ENCODE measurements at regions not wholly inside any gene's neighbourhood (a gene's known extent, or its start where the extent isn't known, plus 50 kb on each side); places are given as distances from the start of the nearest gene placed in this dataset.

DNA sequence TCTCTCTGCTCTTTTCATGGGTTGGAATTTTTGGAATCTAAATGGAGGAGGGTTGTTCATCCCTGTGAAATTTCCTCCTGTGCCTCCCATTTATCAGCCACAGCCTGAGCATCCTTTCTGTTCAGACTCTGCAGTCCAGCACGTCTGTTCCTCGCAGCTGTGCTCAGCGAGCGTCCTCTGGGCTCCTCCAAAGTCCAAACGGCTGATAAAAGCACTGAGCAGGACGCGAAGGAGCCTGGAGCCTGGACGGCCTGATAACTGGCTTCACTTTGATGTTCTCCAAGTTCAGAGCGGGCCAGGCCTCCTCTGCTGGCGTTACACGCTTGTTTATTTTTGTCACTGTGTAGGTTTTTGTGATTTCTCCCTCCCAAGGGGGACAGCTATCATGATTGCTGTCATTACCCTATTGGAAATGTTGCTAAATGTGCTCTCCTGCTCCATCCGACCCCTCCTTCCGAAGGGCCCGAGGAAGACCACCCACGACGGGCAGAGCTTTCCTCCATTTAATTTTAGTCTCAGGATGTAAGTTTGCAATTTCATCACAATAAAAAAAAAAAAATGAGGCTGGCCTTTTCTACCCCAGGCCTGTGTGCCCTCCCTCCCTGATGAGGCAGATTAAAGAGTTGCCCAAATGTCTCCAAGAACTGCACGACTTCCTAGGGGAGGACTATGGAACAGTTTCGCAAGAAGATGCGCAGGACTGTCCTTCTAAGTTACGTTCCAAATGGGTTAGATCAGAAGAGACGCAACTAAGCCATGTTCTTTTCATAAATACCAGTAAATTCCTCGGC is 290.5 kb upstream of the FOXF1 start:
- Mint-ChIP-seq H3K27me3 (peaks cover 8% of the 10 kb centered on the region), H3K4me3 (no peak overlapping the region), H3K27ac (no peak overlapping the region), H3K9me3 (ENCODE audit: low read depth) (no peaks in the 10 kb centered on the region), H3K4me1 (no peaks in the 10 kb centered on the region), H3K36me3 (ENCODE audit: low read depth) (no peaks in the 10 kb centered on the region)
- CTCF ChIA-PET: no interaction called here
- intact Hi-C loops (cut with DNase I, micrococcal nuclease): no loop called here
- no peak for ATAC-seq
- POLR2A ChIA-PET: no interaction called here
- no peak for DNase-seq

DNA sequence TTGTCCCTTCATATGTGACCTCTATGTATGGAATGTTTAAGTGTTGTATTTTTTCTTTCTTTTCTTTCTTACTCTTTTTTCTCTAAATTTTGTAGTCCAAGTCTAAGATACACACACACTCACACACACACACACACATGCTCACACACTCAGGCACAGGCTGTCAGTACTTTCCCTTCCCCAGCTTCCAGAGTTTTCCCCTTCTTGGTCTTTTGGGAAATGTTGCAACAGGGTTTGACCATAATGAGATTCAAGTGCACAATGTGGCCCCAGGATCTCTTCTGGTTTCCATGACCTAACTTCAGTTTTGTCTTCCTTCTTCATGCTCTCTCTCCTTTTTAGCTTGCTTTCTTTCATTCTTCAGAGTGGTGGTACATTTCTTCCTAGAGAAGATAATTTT is 289.8 kb upstream of the FOXF1 start:
- DNase-seq: no peak
- ChIA-PET POLR2A (no interaction called here), CTCF (interaction anchor here (1.1 kb wide), 1 partner anchor 11 kb away, joined by 3 read pairs; no protein-coding TSS in a partner anchor)
- no peak for ATAC-seq
- H3K4me1 Mint-ChIP-seq: no peaks in the 10 kb centered on the region
- peaks cover 8% of the 10 kb centered on the region for H3K27me3 Mint-ChIP-seq
- no peaks in the 10 kb centered on the region for H3K9me3 Mint-ChIP-seq (ENCODE audit: low read depth)
- H3K36me3 Mint-ChIP-seq (ENCODE audit: low read depth): no peaks in the 10 kb centered on the region
- no peak overlapping the region for H3K4me3 Mint-ChIP-seq
- intact Hi-C loops (cut with DNase I, micrococcal nuclease): no loop called here
- no peak overlapping the region for H3K27ac Mint-ChIP-seq

DNA sequence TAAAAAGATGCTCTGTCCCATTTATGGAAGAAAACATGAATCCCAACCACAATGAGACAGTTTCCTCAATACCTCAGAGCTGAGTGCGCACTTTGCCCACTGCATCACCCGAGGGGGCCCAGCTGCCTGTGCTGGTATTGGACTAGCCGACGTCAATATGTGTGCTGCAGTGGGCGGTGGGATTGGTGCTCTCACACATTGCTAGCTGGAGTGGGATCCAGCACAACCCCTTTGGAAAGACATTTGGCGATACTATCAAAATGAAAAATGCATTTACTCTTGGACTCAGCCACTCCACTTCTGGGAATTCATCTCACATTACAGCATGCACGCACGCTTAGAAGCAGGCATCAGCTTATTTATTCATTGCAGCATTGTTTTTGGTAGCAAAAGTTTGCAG is 289.2 kb upstream of the FOXF1 start:
- no peaks in the 10 kb centered on the region for H3K4me1 Mint-ChIP-seq
- no peaks in the 10 kb centered on the region for H3K36me3 Mint-ChIP-seq (ENCODE audit: low read depth)
- ChIA-PET CTCF (interaction anchor here (1.1 kb wide), 1 partner anchor 10 kb away, joined by 3 read pairs; no protein-coding TSS in a partner anchor), POLR2A (no interaction called here)
- H3K4me3 Mint-ChIP-seq: no peak overlapping the region
- H3K27ac Mint-ChIP-seq: no peak overlapping the region
- peaks cover 8% of the 10 kb centered on the region for H3K27me3 Mint-ChIP-seq
- DNase-seq (no peak), ATAC-seq (no peak)
- H3K9me3 Mint-ChIP-seq (ENCODE audit: low read depth): no peaks in the 10 kb centered on the region
- intact Hi-C loops (cut with DNase I, micrococcal nuclease): no loop called here

DNA sequence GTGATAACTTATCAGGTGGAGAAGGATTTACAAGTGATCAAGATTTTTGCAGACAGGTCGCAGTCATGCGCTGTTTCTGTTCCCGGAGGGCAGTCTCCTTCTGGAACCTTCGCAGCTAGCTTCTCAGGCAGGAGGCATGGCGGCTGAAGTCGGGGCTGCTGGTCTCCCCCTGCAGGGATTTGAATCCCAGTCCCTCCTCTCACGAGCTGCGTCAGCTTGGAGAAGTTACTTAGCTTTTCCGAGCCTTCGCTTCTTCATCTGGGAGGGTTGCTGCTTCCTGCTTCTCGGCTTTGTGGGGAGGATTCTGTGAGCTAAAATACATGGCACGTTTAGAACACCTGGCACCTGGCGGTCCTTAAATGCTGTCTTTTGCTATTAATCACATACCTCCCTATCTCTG is 287.8 kb upstream of the FOXF1 start:
- no peak overlapping the region for H3K27ac Mint-ChIP-seq
- no peaks in the 10 kb centered on the region for H3K9me3 Mint-ChIP-seq (ENCODE audit: low read depth)
- no peak for DNase-seq
- H3K4me3 Mint-ChIP-seq: no peak overlapping the region
- POLR2A ChIA-PET: no interaction called here
- H3K27me3 Mint-ChIP-seq: peaks cover 9% of the 10 kb centered on the region
- no peaks in the 10 kb centered on the region for H3K4me1 Mint-ChIP-seq
- intact Hi-C loops (cut with DNase I, micrococcal nuclease): no loop called here
- no peaks in the 10 kb centered on the region for H3K36me3 Mint-ChIP-seq (ENCODE audit: low read depth)
- no peak for ATAC-seq
- CTCF ChIA-PET: no interaction called here

DNA sequence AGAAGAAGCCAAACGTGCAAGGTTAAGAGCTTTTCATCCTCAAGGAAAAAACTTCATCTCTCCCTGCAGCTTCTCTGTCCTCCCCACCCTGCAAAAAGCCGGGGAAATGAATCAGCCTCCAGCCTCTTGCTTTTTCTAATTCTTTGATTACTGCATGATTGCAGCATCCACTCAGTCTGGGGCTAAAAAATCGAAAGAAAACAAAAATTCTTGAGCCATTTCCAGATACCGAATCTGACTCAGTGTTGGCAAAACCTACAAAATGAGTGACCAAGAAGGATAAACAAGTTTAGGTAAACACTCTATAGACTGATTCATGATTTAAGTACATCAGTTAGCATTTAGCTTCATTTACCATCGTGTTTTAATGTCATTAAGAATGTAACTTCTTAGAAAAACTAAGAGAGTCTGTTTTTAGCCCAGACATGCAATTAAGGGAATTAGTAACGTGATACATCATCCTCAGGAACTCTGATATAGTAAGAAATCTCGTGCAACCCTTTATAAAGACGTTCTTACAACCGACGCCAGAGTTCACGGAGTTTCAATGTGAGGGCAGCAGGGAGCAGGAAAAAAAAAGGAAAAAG is 287.3 kb upstream of the FOXF1 start:
- CTCF ChIA-PET: no interaction called here
- Mint-ChIP-seq H3K27ac (no peak overlapping the region), H3K27me3 (peaks cover 12% of the 10 kb centered on the region), H3K36me3 (ENCODE audit: low read depth) (no peaks in the 10 kb centered on the region), H3K4me3 (no peak overlapping the region), H3K9me3 (ENCODE audit: low read depth) (no peaks in the 10 kb centered on the region), H3K4me1 (no peaks in the 10 kb centered on the region)
- POLR2A ChIA-PET: no interaction called here
- ATAC-seq: no peak
- no peak for DNase-seq
- intact Hi-C loops (cut with DNase I, micrococcal nuclease): no loop called here

DNA sequence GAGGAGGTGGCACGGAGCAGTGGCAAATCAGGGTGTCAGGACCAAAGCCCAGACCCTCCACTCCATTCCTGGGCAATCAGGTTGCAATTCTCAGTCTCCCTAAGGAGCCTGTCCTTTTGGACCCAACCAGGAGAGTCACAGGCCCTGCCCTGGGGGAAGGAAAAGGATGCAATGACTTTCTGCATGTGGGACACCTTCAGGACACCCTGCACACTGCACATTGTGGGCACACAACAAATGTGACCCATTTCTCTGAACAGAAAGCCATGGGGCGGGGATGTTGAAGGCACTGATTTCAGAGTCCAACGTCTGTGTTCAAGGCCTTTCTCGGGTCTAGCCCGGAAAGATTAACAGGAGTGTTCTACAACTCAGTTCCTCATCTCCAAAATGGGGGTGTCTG is 286.2 kb upstream of the FOXF1 start:
- no peak for ATAC-seq
- H3K4me1 Mint-ChIP-seq: no peaks in the 10 kb centered on the region
- ChIA-PET CTCF (no interaction called here), POLR2A (no interaction called here)
- no peak overlapping the region for H3K4me3 Mint-ChIP-seq
- DNase-seq: no peak
- intact Hi-C loops (cut with DNase I, micrococcal nuclease): no loop called here
- no peaks in the 10 kb centered on the region for H3K9me3 Mint-ChIP-seq (ENCODE audit: low read depth)
- H3K36me3 Mint-ChIP-seq (ENCODE audit: low read depth): no peaks in the 10 kb centered on the region
- H3K27me3 Mint-ChIP-seq: peaks cover 12% of the 10 kb centered on the region
- H3K27ac Mint-ChIP-seq: no peak overlapping the region

DNA sequence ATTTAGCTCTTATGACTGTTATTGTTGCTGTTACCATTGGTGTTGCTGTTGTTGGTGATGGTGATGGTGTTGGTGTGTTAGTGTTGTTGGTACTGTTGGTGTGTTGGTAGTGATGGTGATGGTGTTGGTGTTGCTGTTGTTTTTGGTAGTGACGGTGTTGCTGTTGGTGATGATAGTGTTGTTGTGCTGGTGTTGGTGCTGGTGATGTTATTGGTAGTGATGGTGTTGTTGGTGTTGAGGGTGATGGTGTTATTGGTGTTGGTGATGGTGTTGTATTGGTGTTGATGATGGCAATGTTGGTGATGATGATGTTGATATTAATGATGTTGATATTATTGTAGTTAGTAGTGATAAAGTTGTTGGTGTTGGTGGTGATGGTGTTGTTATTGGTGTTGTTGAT is 285.7 kb upstream of the FOXF1 start:
- H3K27me3 Mint-ChIP-seq: peaks cover 12% of the 10 kb centered on the region
- no peak overlapping the region for H3K4me3 Mint-ChIP-seq
- POLR2A ChIA-PET: no interaction called here
- H3K4me1 Mint-ChIP-seq: no peaks in the 10 kb centered on the region
- no peak for DNase-seq
- intact Hi-C loops (cut with DNase I, micrococcal nuclease): no loop called here
- no peak for ATAC-seq
- H3K27ac Mint-ChIP-seq: no peak overlapping the region
- no peaks in the 10 kb centered on the region for H3K9me3 Mint-ChIP-seq (ENCODE audit: low read depth)
- no peaks in the 10 kb centered on the region for H3K36me3 Mint-ChIP-seq (ENCODE audit: low read depth)
- CTCF ChIA-PET: no interaction called here

DNA sequence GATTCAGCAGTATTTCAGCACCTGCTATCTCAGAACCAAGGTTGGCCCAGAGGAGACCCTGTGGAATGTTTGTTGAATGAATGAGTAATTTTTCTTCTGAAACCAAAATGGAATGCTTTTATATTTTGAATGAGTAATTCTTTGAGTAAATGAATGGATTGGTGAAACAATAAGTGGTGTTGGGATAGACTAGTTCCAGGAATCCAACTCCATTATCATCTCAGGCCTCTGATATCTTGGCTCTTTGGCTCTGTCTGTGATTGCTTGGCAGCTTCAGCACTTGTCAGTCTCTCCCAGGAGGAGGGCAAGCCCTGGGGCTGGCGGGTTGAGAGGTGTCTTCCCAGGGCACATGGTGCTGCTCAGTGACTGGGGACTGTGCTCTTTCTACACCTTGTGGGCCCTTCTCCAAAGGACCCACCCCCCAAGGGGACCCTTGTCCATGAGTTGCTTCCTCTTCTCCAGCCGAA is 284.4 kb upstream of the FOXF1 start:
- Mint-ChIP-seq H3K4me3 (no peak overlapping the region), H3K36me3 (ENCODE audit: low read depth) (no peaks in the 10 kb centered on the region), H3K9me3 (ENCODE audit: low read depth) (no peaks in the 10 kb centered on the region), H3K27ac (no peak overlapping the region), H3K27me3 (peaks cover 13% of the 10 kb centered on the region), H3K4me1 (no peaks in the 10 kb centered on the region)
- ChIA-PET CTCF (no interaction called here), POLR2A (no interaction called here)
- intact Hi-C loops (cut with DNase I, micrococcal nuclease): no loop called here
- no peak for ATAC-seq
- no peak for DNase-seq

DNA sequence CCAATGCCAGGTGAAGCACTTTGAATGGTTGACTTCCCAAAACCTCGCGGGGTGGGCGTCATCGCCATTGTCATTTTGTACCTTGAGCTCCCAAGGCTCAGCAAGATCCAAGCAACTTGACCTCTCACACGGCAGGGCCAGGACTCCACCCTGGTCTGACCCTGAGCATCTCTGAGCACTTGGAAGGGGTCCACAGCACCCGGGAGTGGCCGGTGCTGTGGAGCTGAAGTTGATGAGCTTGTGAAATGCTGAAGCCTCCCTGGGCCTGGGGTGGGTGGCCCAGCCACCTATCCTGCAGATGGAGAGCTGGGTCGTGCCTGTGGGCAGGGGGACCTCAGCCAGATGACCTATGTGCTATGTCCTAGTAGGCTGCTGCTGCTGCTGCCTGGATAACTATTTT is 283.3 kb upstream of the FOXF1 start:
- CTCF ChIA-PET: no interaction called here
- POLR2A ChIA-PET: no interaction called here
- DNase-seq: no peak
- intact Hi-C loops (cut with DNase I, micrococcal nuclease): no loop called here
- Mint-ChIP-seq H3K27ac (no peak overlapping the region), H3K27me3 (peaks cover 14% of the 10 kb centered on the region), H3K36me3 (ENCODE audit: low read depth) (no peaks in the 10 kb centered on the region), H3K4me3 (no peak overlapping the region), H3K4me1 (no peaks in the 10 kb centered on the region), H3K9me3 (ENCODE audit: low read depth) (no peaks in the 10 kb centered on the region)
- ATAC-seq: no peak

DNA sequence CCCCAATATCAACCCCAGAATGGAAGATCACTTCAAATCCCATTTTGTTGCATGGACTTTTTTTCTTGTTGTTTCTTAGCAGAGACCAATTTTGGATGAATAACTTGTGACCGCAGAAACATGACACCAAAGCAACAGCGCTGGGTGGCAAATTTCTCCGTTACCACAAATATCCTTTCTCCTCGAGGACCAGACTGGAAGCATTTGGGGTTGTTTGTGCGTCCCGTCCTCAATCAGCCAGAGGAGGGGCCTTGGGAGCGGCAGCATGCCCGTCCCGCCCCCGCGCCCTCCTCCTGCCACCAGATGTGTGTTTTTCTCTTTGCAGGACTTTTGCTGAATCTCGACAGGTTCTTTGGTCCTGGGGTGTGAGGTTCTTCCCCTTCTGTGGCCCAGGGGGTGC is 282.5 kb upstream of the FOXF1 start:
- Mint-ChIP-seq H3K4me3 (no peak overlapping the region), H3K36me3 (ENCODE audit: low read depth) (no peaks in the 10 kb centered on the region), H3K4me1 (no peaks in the 10 kb centered on the region), H3K27ac (no peak overlapping the region), H3K9me3 (ENCODE audit: low read depth) (peaks cover under 1% of the 10 kb centered on the region), H3K27me3 (peaks cover 11% of the 10 kb centered on the region)
- intact Hi-C loops (cut with DNase I, micrococcal nuclease): no loop called here
- ATAC-seq (no peak), DNase-seq (no peak)
- POLR2A ChIA-PET: no interaction called here
- CTCF ChIA-PET: no interaction called here

DNA sequence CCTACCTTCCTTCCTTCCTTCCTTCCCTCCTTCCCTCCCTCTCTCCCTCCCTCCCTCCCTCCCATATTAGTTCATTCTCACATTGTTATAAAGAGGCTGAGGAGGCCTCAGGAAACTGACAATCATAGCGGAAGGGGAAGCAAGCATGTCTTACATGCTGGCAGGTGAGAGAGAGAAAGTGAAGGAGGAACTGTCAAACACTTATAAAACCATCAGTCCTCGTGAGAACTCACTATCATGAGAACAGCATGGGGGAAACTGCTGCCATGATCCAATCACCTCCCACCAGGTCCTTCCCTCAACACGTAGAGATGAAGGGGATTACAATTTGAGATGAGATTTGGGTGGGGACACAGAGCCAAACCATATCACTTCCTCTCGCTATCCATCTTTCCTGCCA is 281.6 kb upstream of the FOXF1 start:
- ChIA-PET CTCF (no interaction called here), POLR2A (no interaction called here)
- intact Hi-C loops (cut with DNase I, micrococcal nuclease): no loop called here
- Mint-ChIP-seq H3K4me1 (no peaks in the 10 kb centered on the region), H3K27me3 (peaks cover 13% of the 10 kb centered on the region), H3K36me3 (ENCODE audit: low read depth) (no peaks in the 10 kb centered on the region), H3K9me3 (ENCODE audit: low read depth) (peaks cover 2% of the 10 kb centered on the region), H3K27ac (no peak overlapping the region), H3K4me3 (no peak overlapping the region)
- DNase-seq: no peak
- no peak for ATAC-seq

DNA sequence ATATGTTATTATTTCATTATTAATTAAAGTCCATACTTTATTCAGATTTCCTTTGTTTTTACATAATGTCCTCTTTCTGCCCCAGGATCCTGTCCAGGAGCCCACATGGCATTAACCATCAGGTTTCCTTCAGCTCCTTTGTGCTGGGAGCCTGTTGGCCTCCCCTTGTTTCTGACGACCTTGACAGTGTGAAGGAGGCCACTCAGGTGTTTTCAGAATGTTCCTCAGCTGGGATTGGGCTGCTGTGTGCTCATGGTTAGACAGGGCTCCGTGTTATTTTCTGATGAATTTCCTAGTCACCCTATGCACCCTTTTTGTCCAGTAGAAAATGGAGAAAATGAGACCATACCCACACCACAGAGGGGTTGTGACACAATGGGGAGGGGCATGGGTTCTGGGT is 281.0 kb upstream of the FOXF1 start:
- no peaks in the 10 kb centered on the region for H3K36me3 Mint-ChIP-seq (ENCODE audit: low read depth)
- no peak overlapping the region for H3K4me3 Mint-ChIP-seq
- intact Hi-C loops (cut with DNase I, micrococcal nuclease): no loop called here
- no peak for ATAC-seq
- peaks cover 13% of the 10 kb centered on the region for H3K27me3 Mint-ChIP-seq
- H3K9me3 Mint-ChIP-seq (ENCODE audit: low read depth): peaks cover 2% of the 10 kb centered on the region
- ChIA-PET POLR2A (no interaction called here), CTCF (no interaction called here)
- no peak for DNase-seq
- H3K4me1 Mint-ChIP-seq: no peaks in the 10 kb centered on the region
- H3K27ac Mint-ChIP-seq: no peak overlapping the region

Data from activated CD4-positive, alpha-beta T cell treated with anti-CD3 and anti-CD28 coated beads for 36 hours (primary cell).